Cardiac fibroblast (primary cell): ENCODE measurements at regions not wholly inside any gene's neighbourhood (a gene's known extent, or its start where the extent isn't known, plus 50 kb on each side); places are given as distances from the start of the nearest gene placed in this dataset.

Source experiments
- DNase-seq, 2 donors: peaks; one replicate each; pipeline versions ENCODE4 v3.0.0 to v3.0.0-alpha.2; 2010; ENCODE audit warnings: low read depth in 2 of 2
- H3K4me3 ChIP-seq, 2 donors: replicated peaks in 1 of 2; 1 replicate in 1 of 2; 2 replicates in 1 of 2; pipeline ENCODE4 v1.5.1; 2011; ENCODE audit warnings: low read depth in 2 of 2, low read length in 2 of 2, mild to moderate bottlenecking in 2 of 2, moderate library complexity in 1 of 2
- CTCF ChIP-seq: IDR thresholded peaks from one replicate; pipeline ENCODE4 v1.5.1; 2011; ENCODE audit warnings: low read depth, mild to moderate bottlenecking, low read length, inconsistent platforms

- TF ChIP-seq CTCF = no peak
- no peak overlapping the region for H3K4me3 ChIP-seq
- no peak for DNase-seq
These were observed 1556.6 kb upstream of the TMEFF2 start for GRCh38 chr2:193751299-193751698.

- TF ChIP-seq CTCF = no peak
- DNase-seq = no peak
These were observed 1554.8 kb upstream of the TMEFF2 start for GRCh38 chr2:193749485-193749884.

GRCh38 chr2:193743089-193743488 is 1548.4 kb upstream of the TMEFF2 start:
- no peak for DNase-seq
- no peak for TF ChIP-seq CTCF
- no peak overlapping the region for H3K4me3 ChIP-seq

More at GRCh38 chr2:193749485-193749884, 1554.8 kb upstream of the TMEFF2 start:
- no peak overlapping the region for H3K4me3 ChIP-seq

GRCh38 chr2:193738892-193739291 is 1544.2 kb upstream of the TMEFF2 start:
- no peak overlapping the region for H3K4me3 ChIP-seq
- TF ChIP-seq CTCF = no peak
- no peak for DNase-seq

GRCh38 chr2:193712912-193713311 is 1518.2 kb upstream of the TMEFF2 start:
- no peak for TF ChIP-seq CTCF
- no peak overlapping the region for H3K4me3 ChIP-seq
- no peak for DNase-seq

GRCh38 chr2:193703411-193703810 is 1508.7 kb upstream of the TMEFF2 start:
- peak in 1 of 2 donors; percentile 64 for DNase-seq
- no peak overlapping the region for H3K4me3 ChIP-seq
- TF ChIP-seq CTCF = no peak

GRCh38 chr2:193701484-193701883 is 1506.8 kb upstream of the TMEFF2 start:
- no peak for DNase-seq
- no peak overlapping the region for H3K4me3 ChIP-seq
- no peak for TF ChIP-seq CTCF
